Esophagus squamous epithelium (tissue), 4 donors: ENCODE measurements at regions not wholly inside any gene's neighbourhood (a gene's known extent, or its start where the extent isn't known, plus 50 kb on each side); places are given as distances from the start of the nearest gene placed in this dataset.

ENCODE experiments used
- CTCF ChIP-seq, 6 experiments: fragments of 450-650 bp in 4 of 6; fragments of 200-600 bp in 2 of 6; sonication (generic) in 2 of 6; IDR thresholded peaks; one replicate each; pipeline ENCODE4 v1.5.1; 2016 to 2019; ENCODE audit warnings: antibody characterized with exemption in 6 of 6, mild to moderate bottlenecking in 4 of 6, moderate library complexity in 4 of 6
- POLR2A ChIP-seq, 4 donors: fragments of 450-650 bp; IDR thresholded peaks; one replicate each; pipeline ENCODE4 v1.6.1; 2017; ENCODE audit warnings: antibody characterized with exemption in 4 of 4, mild to moderate bottlenecking in 4 of 4, moderate library complexity in 3 of 4

- no peak for TF ChIP-seq CTCF (IDR thresholded peaks at IDR 0.05)
- TF ChIP-seq POLR2A (IDR thresholded peaks at IDR 0.05), result no peak
Measured at GRCh38 chr5:98042961-98043360, 730.5 kb upstream of the RGMB start.
